ENCODE measurements at regions not wholly inside any gene's neighbourhood (a gene's known extent, or its start where the extent isn't known, plus 50 kb on each side); places are given as distances from the start of the nearest gene placed in this dataset.

GRCh38 chr3:181888234-181888633, 176.5 kb downstream of the SOX2 start:
- no peak for TF ChIP-seq SMC3 (IDR thresholded peaks at IDR 0.05; ENCODE audit: low read depth, low read length)
- no peak for TF ChIP-seq MXI1 (IDR thresholded peaks at IDR 0.05; ENCODE audit: borderline replicate concordance, low read depth, low read length)
- no peak for TF ChIP-seq CTCF (conservative IDR thresholded peaks at IDR 0.05; ENCODE audit: low read depth, low read length)
- TF ChIP-seq POLR2A (IDR thresholded peaks at IDR 0.05; ENCODE audit: low read depth, low read length) = no peak
- TF ChIP-seq FOS (IDR thresholded peaks at IDR 0.05; ENCODE audit: low read depth, low read length) = no peak
- no peak for TF ChIP-seq USF2 (IDR thresholded peaks at IDR 0.05; ENCODE audit: low read depth, low read length)
